Omental fat pad (tissue), 3 donors: ENCODE measurements at regions not wholly inside any gene's neighbourhood (a gene's known extent, or its start where the extent isn't known, plus 50 kb on each side); places are given as distances from the start of the nearest gene placed in this dataset.

Experiments used
- ATAC-seq: fragments of 150-250 bp; one replicate; pipeline ENCODE4 v1.9.1; 2016; ENCODE audit warnings: mild to moderate bottlenecking, moderate library complexity; ENCODE audit not compliant: low FRiP score
- DNase-seq: peaks from one replicate; pipeline ENCODE4 v3.0.0-alpha.2; 2019; ENCODE audit warnings: low spot score
- CTCF ChIP-seq, 3 donors: fragments of 450-650 bp; IDR thresholded peaks; one replicate each; pipeline ENCODE4 v1.5.1; 2016 to 2017; ENCODE audit warnings: antibody characterized with exemption in 3 of 3, mild to moderate bottlenecking in 3 of 3, moderate library complexity in 2 of 3

- DNase-seq, result no peak
- ATAC-seq, result no peak
Measured at GRCh38 chr5:74116984-74117383, 491.0 kb downstream of the ARHGEF28 start.

GRCh38 chr5:74116266-74116665 is 490.3 kb downstream of the ARHGEF28 start:
- DNase-seq, result no peak
- no peak for ATAC-seq
- TF ChIP-seq CTCF (IDR thresholded peaks at IDR 0.05), result no peak

More at GRCh38 chr5:74116984-74117383, 491.0 kb downstream of the ARHGEF28 start:
- no peak for TF ChIP-seq CTCF (IDR thresholded peaks at IDR 0.05)

- TF ChIP-seq CTCF (IDR thresholded peaks at IDR 0.05), result no peak
- ATAC-seq, result no peak
- DNase-seq, result no peak
Measured at GRCh38 chr5:74113927-74114326, 487.9 kb downstream of the ARHGEF28 start.

- TF ChIP-seq CTCF (IDR thresholded peaks at IDR 0.05), result no peak
- ATAC-seq (no peak), DNase-seq (no peak)
Measured at GRCh38 chr5:74113196-74113540, 487.2 kb downstream of the ARHGEF28 start.

- no peak for TF ChIP-seq CTCF (IDR thresholded peaks at IDR 0.05)
- DNase-seq, result no peak
- ATAC-seq, result no peak
Measured at GRCh38 chr5:74112372-74113195, 486.6 kb downstream of the ARHGEF28 start.

GRCh38 chr5:74111764-74112163 is 485.8 kb downstream of the ARHGEF28 start:
- ATAC-seq (no peak), DNase-seq (no peak)
- TF ChIP-seq CTCF (IDR thresholded peaks at IDR 0.05), result no peak

GRCh38 chr5:74109344-74109743 is 483.3 kb downstream of the ARHGEF28 start:
- ATAC-seq (no peak), DNase-seq (no peak)
- TF ChIP-seq CTCF (IDR thresholded peaks at IDR 0.05), result no peak
